ENCODE measurements at regions not wholly inside any gene's neighbourhood (a gene's known extent, or its start where the extent isn't known, plus 50 kb on each side); places are given as distances from the start of the nearest gene placed in this dataset.

DNA sequence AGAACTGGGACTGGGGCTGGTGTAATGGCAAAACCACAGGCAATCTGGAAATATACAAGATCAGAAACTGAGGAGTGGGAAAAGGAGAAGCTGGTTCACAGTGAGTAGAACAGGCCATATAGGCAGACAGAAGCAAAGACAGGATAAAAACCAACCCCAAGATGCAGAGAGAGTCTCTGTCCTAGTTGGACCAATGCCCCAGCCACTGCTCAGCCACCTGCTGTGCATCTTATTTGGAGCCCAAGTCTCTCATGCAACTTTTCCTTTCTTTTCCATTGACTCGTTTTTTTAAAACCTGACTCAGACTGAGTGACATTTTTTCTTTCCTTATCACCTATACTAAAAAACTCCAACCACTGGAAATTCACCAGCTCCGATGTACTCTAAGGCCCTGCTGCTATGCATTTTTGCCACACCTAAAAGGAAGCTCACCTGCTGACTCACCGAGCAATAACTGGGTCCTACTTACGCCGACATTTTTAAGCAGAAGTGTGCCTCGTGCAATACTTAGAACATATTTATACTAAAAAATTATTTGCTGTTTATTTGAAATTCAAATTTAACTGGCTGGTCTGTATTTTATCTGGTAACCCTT lies 100.8 kb upstream of the XYLT1 start:
- TF ChIP-seq, protein P1, sequence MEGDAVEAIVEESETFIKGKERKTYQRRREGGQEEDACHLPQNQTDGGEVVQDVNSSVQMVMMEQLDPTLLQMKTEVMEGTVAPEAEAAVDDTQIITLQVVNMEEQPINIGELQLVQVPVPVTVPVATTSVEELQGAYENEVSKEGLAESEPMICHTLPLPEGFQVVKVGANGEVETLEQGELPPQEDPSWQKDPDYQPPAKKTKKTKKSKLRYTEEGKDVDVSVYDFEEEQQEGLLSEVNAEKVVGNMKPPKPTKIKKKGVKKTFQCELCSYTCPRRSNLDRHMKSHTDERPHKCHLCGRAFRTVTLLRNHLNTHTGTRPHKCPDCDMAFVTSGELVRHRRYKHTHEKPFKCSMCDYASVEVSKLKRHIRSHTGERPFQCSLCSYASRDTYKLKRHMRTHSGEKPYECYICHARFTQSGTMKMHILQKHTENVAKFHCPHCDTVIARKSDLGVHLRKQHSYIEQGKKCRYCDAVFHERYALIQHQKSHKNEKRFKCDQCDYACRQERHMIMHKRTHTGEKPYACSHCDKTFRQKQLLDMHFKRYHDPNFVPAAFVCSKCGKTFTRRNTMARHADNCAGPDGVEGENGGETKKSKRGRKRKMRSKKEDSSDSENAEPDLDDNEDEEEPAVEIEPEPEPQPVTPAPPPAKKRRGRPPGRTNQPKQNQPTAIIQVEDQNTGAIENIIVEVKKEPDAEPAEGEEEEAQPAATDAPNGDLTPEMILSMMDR (IDR thresholded peaks at IDR 0.05) = no peak
- no peak for TF ChIP-seq POLR2A (IDR thresholded peaks at IDR 0.05)
